CD4-positive, alpha-beta memory T cell (primary cell): ENCODE measurements at regions not wholly inside any gene's neighbourhood (a gene's known extent, or its start where the extent isn't known, plus 50 kb on each side); places are given as distances from the start of the nearest gene placed in this dataset.

Source experiments
- CTCF ChIA-PET: fragments of 350-600 bp; sonication (Branson Sonifier 250); formaldehyde crosslinking; loops from one replicate; lab custom pipeline; 2021; ENCODE audit warnings: inconsistent platforms; ENCODE audit not compliant: partially characterized antibody; lab: Charles Lee
- POLR2A ChIA-PET: fragments of 350-600 bp; sonication (Branson Sonifier 250); formaldehyde crosslinking; loops from one replicate; lab custom pipeline; 2021; ENCODE audit not compliant: partially characterized antibody; lab: Charles Lee
- DNase-seq, 5 donors: peaks; one replicate each; pipeline versions ENCODE4 v3.0.0 to v3.0.0-alpha.2; 2020 to 2022; ENCODE audit warnings: mixed read lengths in 1 of 5
- H3K27ac ChIP-seq: one replicate; pipeline ENCODE4 v1.7.0; 2013; ENCODE audit warnings: low read depth, low read length
- H3K27me3 ChIP-seq: 2 replicates; pipeline ENCODE4 v1.7.0; 2013; ENCODE audit warnings: mild to moderate bottlenecking, low read length, moderate library complexity; ENCODE audit not compliant: insufficient read depth
- H3K36me3 ChIP-seq: 2 replicates; pipeline ENCODE4 v1.7.0; 2013; ENCODE audit warnings: mild to moderate bottlenecking, low read length, moderate library complexity; ENCODE audit not compliant: insufficient read depth
- H3K4me1 ChIP-seq: 2 replicates; pipeline ENCODE4 v1.7.0; 2013; ENCODE audit warnings: mild to moderate bottlenecking, low read length, moderate library complexity; ENCODE audit not compliant: insufficient read depth
- H3K4me3 ChIP-seq, 2 donors: one replicate each; pipeline ENCODE4 v1.7.0; 2013; ENCODE audit warnings: low read length in 2 of 2, mild to moderate bottlenecking in 1 of 2
- H3K9me3 ChIP-seq, 2 donors: one replicate each; pipeline ENCODE4 v1.7.0; 2013; ENCODE audit warnings: low read length in 2 of 2, control low read depth in 1 of 2; ENCODE audit not compliant: control insufficient read depth in 1 of 2
- H3K27ac Mint-ChIP-seq, 7 donors: one replicate each; pipeline ENCODE4 v1.8.0; 2020 to 2021; ENCODE audit warnings: mixed read lengths in 7 of 7, mild to moderate bottlenecking in 6 of 7, inconsistent platforms in 3 of 7, moderate library complexity in 3 of 7
- H3K27me3 Mint-ChIP-seq, 2 donors: one replicate each; pipeline ENCODE4 v1.8.0; 2020 to 2021; ENCODE audit warnings: mixed read lengths in 2 of 2
- H3K36me3 Mint-ChIP-seq, 2 donors: one replicate each; pipeline ENCODE4 v1.8.0; 2020 to 2021; ENCODE audit warnings: mixed read lengths in 2 of 2, inconsistent platforms in 1 of 2, mild to moderate bottlenecking in 1 of 2
- H3K4me1 Mint-ChIP-seq, 4 donors: one replicate each; pipeline ENCODE4 v1.8.0; 2020 to 2021; ENCODE audit warnings: mixed read lengths in 4 of 4, mild to moderate bottlenecking in 1 of 4
- H3K4me3 Mint-ChIP-seq, 8 donors: one replicate each; pipeline ENCODE4 v1.8.0; 2020 to 2021; ENCODE audit warnings: mixed read lengths in 8 of 8, mild to moderate bottlenecking in 7 of 8, moderate library complexity in 6 of 8, inconsistent platforms in 3 of 8
- H3K9me3 Mint-ChIP-seq, 8 donors: one replicate each; pipeline ENCODE4 v1.8.0; 2020 to 2021; ENCODE audit warnings: mixed read lengths in 8 of 8, mild to moderate bottlenecking in 5 of 8, inconsistent platforms in 3 of 8, moderate library complexity in 1 of 8
- intact Hi-C: fragments of 100-400 bp; cut with micrococcal nuclease; formaldehyde crosslinking; loops from one replicate; pipeline ENCODE4 v1.15.1; 2023

- Mint-ChIP-seq H3K27me3 (peaks cover 1 to 5% of the 10 kb centered on the region in 2 donors), H3K27ac (no peak overlapping the region), H3K9me3 (peaks cover 0 to 8% (median 2%) of the 10 kb centered on the region in 8 donors), H3K4me1 (no peaks in the 10 kb centered on the region), H3K4me3 (no peak overlapping the region), H3K36me3 (no peaks in the 10 kb centered on the region)
- no peaks in the 10 kb centered on the region for H3K27me3 ChIP-seq
- POLR2A ChIA-PET = no interaction called here
- no peaks in the 10 kb centered on the region for H3K9me3 ChIP-seq
- no peak overlapping the region for H3K27ac ChIP-seq
- no peak overlapping the region for H3K4me3 ChIP-seq
- CTCF ChIA-PET = no interaction called here
- no peaks in the 10 kb centered on the region for H3K36me3 ChIP-seq
- no peak for DNase-seq
- H3K4me1 ChIP-seq = no peaks in the 10 kb centered on the region
- intact Hi-C loops = no loop called here
Observed at GRCh38 chr9:86168256-86168655, 68.9 kb upstream of the GOLM1 start.

DNA sequence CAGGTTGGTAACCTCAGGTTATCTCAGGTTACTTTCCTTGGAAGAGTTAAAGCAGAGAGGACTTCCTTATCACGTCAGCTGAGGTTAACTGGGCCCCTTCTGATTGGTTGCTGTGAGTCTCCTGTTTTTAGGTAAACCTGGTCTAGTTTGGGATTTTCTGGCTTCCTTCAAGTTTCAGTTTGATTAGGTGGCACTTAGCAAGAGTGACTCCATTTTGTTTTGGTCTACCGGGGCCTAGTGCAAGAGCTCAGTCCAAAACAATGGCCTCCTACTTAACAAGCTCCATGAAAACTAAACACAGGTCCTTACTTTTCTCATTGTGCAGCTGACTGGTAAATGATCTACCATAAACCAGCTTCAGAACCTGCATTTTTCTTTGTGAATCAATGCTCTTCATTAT, 67.2 kb upstream of the GOLM1 start:
- POLR2A ChIA-PET = no interaction called here

GRCh38 chr9:86163503-86163902, 64.1 kb upstream of the GOLM1 start:
- no peaks in the 10 kb centered on the region for H3K4me1 Mint-ChIP-seq
- CTCF ChIA-PET = no interaction called here
- DNase-seq = no peak
- H3K36me3 ChIP-seq = no peaks in the 10 kb centered on the region
- H3K27me3 ChIP-seq = no peaks in the 10 kb centered on the region
- H3K4me3 Mint-ChIP-seq = no peak overlapping the region
- H3K27ac ChIP-seq = no peak overlapping the region
- intact Hi-C loops = no loop called here
- H3K36me3 Mint-ChIP-seq = no peaks in the 10 kb centered on the region
- peaks cover 0 to 11% (median 3%) of the 10 kb centered on the region in 8 donors for H3K9me3 Mint-ChIP-seq
- H3K4me3 ChIP-seq = no peak overlapping the region
- no peaks in the 10 kb centered on the region for H3K9me3 ChIP-seq
- H3K4me1 ChIP-seq = no peaks in the 10 kb centered on the region
- POLR2A ChIA-PET = no interaction called here
- H3K27me3 Mint-ChIP-seq = peaks cover 2% of the 10 kb centered on the region in 2 donors
- no peak overlapping the region for H3K27ac Mint-ChIP-seq

More for the DNA sequence above, 67.2 kb upstream of the GOLM1 start:
- Mint-ChIP-seq H3K27ac (no peak overlapping the region), H3K4me3 (no peak overlapping the region), H3K36me3 (no peaks in the 10 kb centered on the region), H3K9me3 (peaks cover 0 to 9% (median 2%) of the 10 kb centered on the region in 8 donors), H3K27me3 (peaks cover 1 to 2% of the 10 kb centered on the region in 2 donors), H3K4me1 (no peaks in the 10 kb centered on the region)
- Histone ChIP-seq H3K27me3 (no peaks in the 10 kb centered on the region), H3K36me3 (no peaks in the 10 kb centered on the region), H3K4me3 (no peak overlapping the region), H3K9me3 (no peaks in the 10 kb centered on the region), H3K27ac (no peak overlapping the region), H3K4me1 (no peaks in the 10 kb centered on the region)
- intact Hi-C loops = no loop called here
- no peak for DNase-seq
- CTCF ChIA-PET = interaction anchor here (1.3 kb wide), 1 partner anchor 35 kb away, joined by 3 read pairs; no protein-coding TSS in a partner anchor
